GM21526 (cell line): ENCODE measurements at regions not wholly inside any gene's neighbourhood (a gene's known extent, or its start where the extent isn't known, plus 50 kb on each side); places are given as distances from the start of the nearest gene placed in this dataset.
A peak's percentile ranks its signal among the peaks of the same experiment; 100 is the strongest.
"Not testable (repeated sequence)": the region's sequence is repeated elsewhere in the genome, so short reads cannot be mapped to it uniquely, and the experiment has no call there.

ENCODE experiments used
- ATAC-seq: cut with Tn5 transposase; IDR thresholded peaks from one replicate; pipeline ENCODE4 v1.9.1; 2021; ENCODE audit warnings: moderate library complexity; ENCODE audit not compliant: unreplicated experiment, low FRiP score

GRCh38 chr16:79849119-79849518 is 248.6 kb upstream of the MAF start:
- no peak for ATAC-seq

GRCh38 chr16:79848719-79849118 is 248.2 kb upstream of the MAF start:
- ATAC-seq, result no peak

- no peak for ATAC-seq
Measured at GRCh38 chr16:79847569-79847968, 247.0 kb upstream of the MAF start.

- ATAC-seq, result no peak
Measured at GRCh38 chr16:79847101-79847500, 246.6 kb upstream of the MAF start.

GRCh38 chr16:79845734-79846135 is 245.2 kb upstream of the MAF start:
- ATAC-seq, result no peak

GRCh38 chr16:79845033-79845733 is 244.6 kb upstream of the MAF start:
- ATAC-seq, result peak; percentile 90

GRCh38 chr16:79844603-79845002 is 244.1 kb upstream of the MAF start:
- no peak for ATAC-seq

- no peak for ATAC-seq
Measured at GRCh38 chr16:79843631-79844043, 243.1 kb upstream of the MAF start.

GRCh38 chr16:79843145-79843544 is 242.6 kb upstream of the MAF start:
- ATAC-seq, result no peak

GRCh38 chr16:79842197-79842596 is 241.7 kb upstream of the MAF start:
- no peak for ATAC-seq

GRCh38 chr16:79839466-79840341 is 239.2 kb upstream of the MAF start:
- no peak for ATAC-seq

- ATAC-seq, result no peak
Measured at GRCh38 chr16:79838496-79839259, 238.1 kb upstream of the MAF start.

GRCh38 chr16:79836144-79836543 is 235.6 kb upstream of the MAF start:
- ATAC-seq, result no peak

GRCh38 chr16:79835194-79835593 is 234.7 kb upstream of the MAF start:
- no peak for ATAC-seq

GRCh38 chr16:79834720-79835119 is 234.2 kb upstream of the MAF start:
- ATAC-seq, result no peak

GRCh38 chr16:79834003-79834402 is 233.5 kb upstream of the MAF start:
- ATAC-seq, result not testable (repeated sequence)

- ATAC-seq, result no peak
Measured at GRCh38 chr16:79833559-79833958, 233.0 kb upstream of the MAF start.

GRCh38 chr16:79826732-79827475 is 226.4 kb upstream of the MAF start:
- no peak for ATAC-seq

GRCh38 chr16:79825002-79825401 is 224.5 kb upstream of the MAF start:
- ATAC-seq, result no peak

GRCh38 chr16:79823639-79824038 is 223.1 kb upstream of the MAF start:
- ATAC-seq, result no peak
